NCI-H1105 treated with DMSO at 0.1 percent for 48 hours (cell line): ENCODE measurements at regions not wholly inside any gene's neighbourhood (a gene's known extent, or its start where the extent isn't known, plus 50 kb on each side); places are given as distances from the start of the nearest gene placed in this dataset.
A peak's percentile ranks its signal among the peaks of the same experiment; 100 is the strongest.

ENCODE experiments used
- DNase-seq: peaks from one replicate; lab custom pipeline; 2025; lab: John Stamatoyannopoulos, UW

GRCh38 chr7:25996006-25996408, 156.0 kb upstream of the NFE2L3 start:
- DNase-seq = no peak

GRCh38 chr7:25998499-25998898, 153.5 kb upstream of the NFE2L3 start:
- no peak for DNase-seq

DNA sequence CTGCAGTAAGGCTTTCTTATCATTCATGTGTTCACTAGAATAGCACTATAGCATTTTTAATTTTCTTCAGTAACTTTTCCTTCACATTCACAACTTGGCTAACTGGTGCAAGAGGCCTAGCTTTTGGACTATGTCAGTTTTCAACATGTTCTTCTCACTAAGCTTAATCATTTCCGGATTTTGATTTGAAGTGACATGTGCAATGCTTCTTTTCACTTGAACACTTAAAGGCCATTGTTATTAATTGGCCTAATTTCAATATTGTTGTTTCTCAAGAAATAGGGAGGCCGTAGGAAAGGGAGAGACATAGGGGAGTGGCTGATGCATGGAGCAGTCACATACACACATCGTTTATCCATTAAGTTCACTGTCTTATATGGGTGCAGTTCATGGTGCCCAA, 151.2 kb upstream of the NFE2L3 start:
- no peak for DNase-seq

- DNase-seq = no peak
Measured at GRCh38 chr7:26001662-26002244, 150.2 kb upstream of the NFE2L3 start.

- DNase-seq = no peak
Measured at GRCh38 chr7:26005683-26006410, 146.2 kb upstream of the NFE2L3 start.

GRCh38 chr7:26006426-26006825, 145.6 kb upstream of the NFE2L3 start:
- DNase-seq = no peak

- DNase-seq = no peak
Measured at GRCh38 chr7:26007510-26007909, 144.5 kb upstream of the NFE2L3 start.

DNA sequence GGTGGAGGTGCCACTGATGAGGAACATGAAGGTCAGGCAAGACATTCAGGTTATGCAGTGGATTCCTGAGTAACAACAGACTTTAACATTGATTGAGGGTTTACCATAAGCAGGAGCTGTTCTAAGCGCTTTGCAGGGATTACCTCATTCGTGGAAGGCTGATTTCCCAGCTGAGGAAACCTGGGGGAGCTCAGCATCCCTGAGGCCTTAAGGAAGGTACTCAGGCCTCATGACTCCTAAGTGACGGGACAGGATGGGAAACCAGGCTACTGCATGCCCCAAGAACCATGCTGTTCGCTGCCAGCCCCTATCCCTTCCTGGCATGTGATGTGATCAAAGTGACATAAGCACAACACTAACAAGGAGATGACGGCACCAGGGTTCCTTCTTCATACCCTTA, 143.6 kb upstream of the NFE2L3 start:
- no peak for DNase-seq

- DNase-seq = no peak
Measured at GRCh38 chr7:26011039-26011696, 140.8 kb upstream of the NFE2L3 start.

DNA sequence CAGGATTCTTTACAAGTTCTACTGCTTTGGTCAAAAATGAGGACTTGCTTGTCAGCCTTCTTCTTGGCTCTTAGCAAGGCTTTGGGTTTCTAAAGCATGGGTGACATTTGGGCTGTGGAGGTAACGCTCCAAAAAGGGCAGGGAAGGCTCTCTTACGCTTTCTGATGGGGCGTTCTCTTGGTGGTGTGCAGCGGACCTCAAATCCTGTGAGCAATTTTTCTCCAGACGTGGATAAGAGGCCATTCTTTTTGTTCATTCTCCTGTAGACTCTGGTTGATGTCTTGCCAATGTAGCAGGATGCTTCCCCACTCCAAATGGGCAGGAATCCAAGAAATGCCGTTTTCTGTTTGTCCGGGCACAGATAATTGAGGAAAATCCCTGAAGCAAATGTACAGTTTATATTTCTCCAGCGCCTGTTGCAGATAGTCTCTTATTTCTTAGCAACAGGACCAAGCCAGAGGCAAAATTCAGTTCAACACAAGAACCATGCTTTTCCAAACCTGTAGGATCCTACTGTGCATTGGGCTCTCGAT, 138.4 kb upstream of the NFE2L3 start:
- peak; percentile 77 for DNase-seq

GRCh38 chr7:26022982-26023381, 129.0 kb upstream of the NFE2L3 start:
- DNase-seq = no peak

GRCh38 chr7:26029911-26030310, 122.1 kb upstream of the NFE2L3 start:
- DNase-seq = no peak

GRCh38 chr7:26034391-26034790, 117.6 kb upstream of the NFE2L3 start:
- DNase-seq = no peak

GRCh38 chr7:26035552-26035951, 116.4 kb upstream of the NFE2L3 start:
- DNase-seq = no peak

DNA sequence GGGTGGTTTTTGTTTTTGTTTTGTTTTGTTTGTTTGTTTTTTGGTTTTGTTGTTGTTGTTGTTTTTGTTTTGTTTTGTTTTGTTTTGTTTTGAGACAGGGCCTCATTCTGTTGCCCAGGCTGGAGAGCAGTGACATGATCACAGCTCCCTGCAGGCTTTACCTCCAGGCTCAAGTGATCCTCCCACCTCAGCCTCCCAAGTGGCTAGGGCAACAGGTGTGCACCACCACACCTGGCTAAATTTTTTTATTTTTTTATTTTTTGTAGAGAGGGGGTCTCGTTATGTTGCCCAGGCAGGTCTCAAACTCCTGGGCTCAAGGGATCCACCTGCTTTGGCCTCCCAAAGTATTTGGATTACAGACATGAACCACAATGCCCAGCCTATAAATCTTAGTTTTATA, 115.9 kb upstream of the NFE2L3 start:
- DNase-seq = no peak

DNA sequence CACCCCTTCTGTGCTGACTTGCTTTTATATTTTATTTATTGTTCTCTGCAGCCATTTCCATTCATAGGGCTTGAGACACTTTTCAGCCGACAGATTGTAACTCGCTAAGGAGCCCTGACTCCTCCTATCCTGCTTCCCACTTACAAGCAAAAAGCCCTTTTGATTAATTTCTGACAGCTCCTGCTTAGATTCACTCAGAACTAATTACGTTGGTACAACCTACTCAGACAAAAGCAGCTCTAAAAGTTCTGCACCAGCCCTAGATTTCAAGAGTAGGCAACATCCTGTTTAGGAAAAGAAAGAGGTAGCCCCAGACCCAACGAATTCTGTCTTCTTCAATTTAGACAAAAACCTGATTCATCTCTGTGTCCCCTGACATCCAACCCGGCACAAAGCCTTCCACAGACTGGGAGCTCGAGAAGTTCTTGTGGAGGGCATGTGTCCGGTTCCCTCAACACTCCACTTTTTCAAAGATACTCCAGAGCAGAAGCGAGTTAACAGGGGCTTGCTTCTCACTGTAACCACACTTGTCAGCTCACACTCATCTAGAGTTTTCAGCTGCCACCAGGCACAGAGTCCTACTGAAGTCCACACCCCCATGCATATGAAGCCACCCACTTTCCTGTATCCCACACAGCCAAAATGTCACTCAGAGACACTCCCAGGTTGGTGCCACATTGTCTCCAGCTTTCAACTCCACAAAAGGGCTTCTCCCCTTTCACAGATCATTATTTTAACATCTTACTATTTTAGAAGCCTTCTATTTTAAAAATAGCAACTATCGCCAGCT, 113.6 kb upstream of the NFE2L3 start:
- no peak for DNase-seq

- DNase-seq = no peak
Measured at GRCh38 chr7:26040085-26040484, 111.9 kb upstream of the NFE2L3 start.

GRCh38 chr7:26042237-26042636, 109.8 kb upstream of the NFE2L3 start:
- DNase-seq = no peak

- DNase-seq = no peak
Measured at GRCh38 chr7:26043801-26044200, 108.2 kb upstream of the NFE2L3 start.

DNA sequence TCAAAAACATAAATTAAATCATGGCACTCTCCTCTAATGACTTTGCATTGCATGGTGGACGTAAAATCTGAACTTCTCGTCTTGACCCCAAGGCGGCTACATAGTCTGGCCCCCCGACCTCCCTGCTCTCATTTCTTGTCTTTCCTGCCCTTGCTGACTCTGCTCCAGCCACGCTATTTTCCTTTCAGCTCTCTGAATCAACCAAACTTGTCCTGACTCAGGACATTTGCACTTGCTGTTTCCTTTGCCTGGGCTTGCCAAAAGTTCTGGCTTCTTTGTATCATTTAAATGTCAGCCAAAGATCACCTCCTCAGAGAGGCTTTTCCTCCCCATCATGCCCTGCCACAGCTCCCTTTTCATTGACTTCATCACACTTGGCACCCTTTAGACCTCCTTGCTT, 107.7 kb upstream of the NFE2L3 start:
- no peak for DNase-seq

GRCh38 chr7:26046150-26046549, 105.8 kb upstream of the NFE2L3 start:
- DNase-seq = no peak

DNA sequence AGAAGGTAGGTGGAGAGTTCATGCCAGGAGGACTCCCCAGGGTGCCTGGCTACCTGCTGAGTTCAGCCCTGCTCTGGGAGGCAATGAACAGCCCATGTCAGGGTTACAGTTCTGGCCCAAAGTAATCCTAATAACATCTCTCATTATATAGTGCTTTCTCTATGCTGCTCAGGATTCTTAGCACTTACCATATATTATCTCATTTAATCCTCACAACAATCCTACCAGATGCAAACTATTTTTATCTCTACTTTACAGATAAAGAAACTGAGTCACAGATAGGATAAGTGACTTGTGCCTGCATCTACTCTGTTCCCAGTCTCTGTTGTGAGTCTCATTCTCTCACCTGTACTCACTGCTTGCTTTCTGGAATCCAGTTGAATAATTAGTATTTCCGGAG, 105.1 kb upstream of the NFE2L3 start:
- no peak for DNase-seq
